ENCODE measurements at regions not wholly inside any gene's neighbourhood (a gene's known extent, or its start where the extent isn't known, plus 50 kb on each side); places are given as distances from the start of the nearest gene placed in this dataset.
"Not testable (repeated sequence)": the region's sequence is repeated elsewhere in the genome, so short reads cannot be mapped to it uniquely, and the experiment has no call there.

- no peak for DNase-seq
Observed at GRCh38 chr15:87576486-87577176, 679.9 kb downstream of the NTRK3 start.

- DNase-seq, result no peak
Observed at GRCh38 chr15:87575896-87576473, 680.6 kb downstream of the NTRK3 start.

- no peak for DNase-seq
Observed at GRCh38 chr15:87573534-87573933, 683.0 kb downstream of the NTRK3 start.

GRCh38 chr15:87573039-87573438 is 683.5 kb downstream of the NTRK3 start:
- no peak for DNase-seq

GRCh38 chr15:87572381-87572910 is 684.1 kb downstream of the NTRK3 start:
- no peak for DNase-seq

GRCh38 chr15:87570206-87570605 is 686.3 kb downstream of the NTRK3 start:
- DNase-seq, result no peak

GRCh38 chr15:87569581-87569980 is 687.0 kb downstream of the NTRK3 start:
- no peak for DNase-seq

- no peak for DNase-seq
Observed at GRCh38 chr15:87567406-87568030, 689.0 kb downstream of the NTRK3 start.

- DNase-seq, result no peak
Observed at GRCh38 chr15:87566236-87566635, 690.3 kb downstream of the NTRK3 start.

GRCh38 chr15:87564681-87565080 is 691.9 kb downstream of the NTRK3 start:
- DNase-seq, result no peak

GRCh38 chr15:87563869-87564268 is 692.7 kb downstream of the NTRK3 start:
- DNase-seq, result no peak

- no peak for DNase-seq
Observed at GRCh38 chr15:87562203-87562602, 694.3 kb downstream of the NTRK3 start.

GRCh38 chr15:87561641-87562040 is 694.9 kb downstream of the NTRK3 start:
- no peak for DNase-seq

- no peak for DNase-seq
Observed at GRCh38 chr15:87557881-87558280, 698.7 kb downstream of the NTRK3 start.

- no peak for DNase-seq
Observed at GRCh38 chr15:87556886-87557285, 699.7 kb downstream of the NTRK3 start.

- DNase-seq, result no peak
Observed at GRCh38 chr15:87549860-87550259, 706.7 kb downstream of the NTRK3 start.

GRCh38 chr15:87549296-87549695 is 707.2 kb downstream of the NTRK3 start:
- DNase-seq, result no peak

- not testable (repeated sequence) for DNase-seq
Observed at GRCh38 chr15:87548590-87548989, 707.9 kb downstream of the NTRK3 start.

- DNase-seq, result no peak
Observed at GRCh38 chr15:87547470-87548181, 708.9 kb downstream of the NTRK3 start.

- no peak for DNase-seq
Observed at GRCh38 chr15:87538327-87538834, 718.2 kb downstream of the NTRK3 start.

- no peak for DNase-seq
Observed at GRCh38 chr15:87537295-87537694, 719.2 kb downstream of the NTRK3 start.

- not testable (repeated sequence) for DNase-seq
Observed at GRCh38 chr15:87533637-87534036, 722.9 kb downstream of the NTRK3 start.

GRCh38 chr15:87528873-87529272 is 727.7 kb downstream of the NTRK3 start:
- DNase-seq, result no peak

Data from activated CD4-positive, alpha-beta T cell treated with anti-CD3 and anti-CD28 coated beads for 4 hours (primary cell).